ELR (cell line): ENCODE measurements at regions not wholly inside any gene's neighbourhood (a gene's known extent, or its start where the extent isn't known, plus 50 kb on each side); places are given as distances from the start of the nearest gene placed in this dataset.
"Not testable (repeated sequence)": the region's sequence is repeated elsewhere in the genome, so short reads cannot be mapped to it uniquely, and the experiment has no call there.

Source experiments
- DNase-seq: peaks from one replicate; pipeline ENCODE4 v3.0.0-alpha.2; 2015; ENCODE audit warnings: low read depth

- peak; percentile 22 for DNase-seq
Measured at GRCh38 chr9:115804206-115804605, 349.4 kb upstream of the PAPPA start.

GRCh38 chr9:115808108-115808507 is 345.5 kb upstream of the PAPPA start:
- DNase-seq: no peak

- peak; percentile 32 for DNase-seq
Measured at GRCh38 chr9:115808695-115809094, 344.9 kb upstream of the PAPPA start.

GRCh38 chr9:115810166-115810565 is 343.4 kb upstream of the PAPPA start:
- DNase-seq: peak; percentile 50

GRCh38 chr9:115814081-115814480 is 339.5 kb upstream of the PAPPA start:
- DNase-seq: no peak

- DNase-seq: no peak
Measured at GRCh38 chr9:115815786-115816185, 337.8 kb upstream of the PAPPA start.

GRCh38 chr9:115818651-115819050 is 334.9 kb upstream of the PAPPA start:
- not testable (repeated sequence) for DNase-seq

- DNase-seq: no peak
Measured at GRCh38 chr9:115832031-115832430, 321.6 kb upstream of the PAPPA start.

- DNase-seq: no peak
Measured at GRCh38 chr9:115837618-115838017, 316.0 kb upstream of the PAPPA start.

- DNase-seq: no peak
Measured at GRCh38 chr9:115838417-115838816, 315.2 kb upstream of the PAPPA start.

GRCh38 chr9:115844433-115844832 is 309.2 kb upstream of the PAPPA start:
- DNase-seq: not testable (repeated sequence)

- peak; percentile 86 for DNase-seq
Measured at GRCh38 chr9:115845648-115846312, 307.8 kb upstream of the PAPPA start.

GRCh38 chr9:115847216-115847615 is 306.4 kb upstream of the PAPPA start:
- DNase-seq: peak; percentile 76

GRCh38 chr9:115849679-115850412 is 303.7 kb upstream of the PAPPA start:
- peak; percentile 42 for DNase-seq

- peak; percentile 82 for DNase-seq
Measured at GRCh38 chr9:115850548-115851304, 302.9 kb upstream of the PAPPA start.

- peak; percentile 37 for DNase-seq
Measured at GRCh38 chr9:115855458-115856133, 298.0 kb upstream of the PAPPA start.

GRCh38 chr9:115858421-115858820 is 295.2 kb upstream of the PAPPA start:
- DNase-seq: not testable (repeated sequence)

- DNase-seq: no peak
Measured at GRCh38 chr9:115862021-115862420, 291.6 kb upstream of the PAPPA start.

GRCh38 chr9:115864581-115864980 is 289.0 kb upstream of the PAPPA start:
- no peak for DNase-seq

- no peak for DNase-seq
Measured at GRCh38 chr9:115867326-115867725, 286.3 kb upstream of the PAPPA start.

GRCh38 chr9:115877852-115878438 is 275.6 kb upstream of the PAPPA start:
- no peak for DNase-seq

GRCh38 chr9:115879451-115879850 is 274.1 kb upstream of the PAPPA start:
- DNase-seq: no peak
